HEK293 (cell line): ENCODE measurements at regions not wholly inside any gene's neighbourhood (a gene's known extent, or its start where the extent isn't known, plus 50 kb on each side); places are given as distances from the start of the nearest gene placed in this dataset.

Experiments
- ATF2 ChIP-seq: fragments of 450-650 bp; formaldehyde crosslinking; IDR thresholded peaks from 2 replicates; pipeline ENCODE4 v1.5.1; 2016; ENCODE audit warnings: missing biosample characterization, missing genetic modification characterization, low read depth
- CTCF ChIP-seq: fragments of 450-650 bp; formaldehyde crosslinking; IDR thresholded peaks from 2 replicates; pipeline ENCODE4 v1.5.1; 2016; ENCODE audit warnings: missing biosample characterization, missing genetic modification characterization
- ZBTB1 ChIP-seq: fragments of 450-650 bp; formaldehyde crosslinking; IDR thresholded peaks from 2 replicates; pipeline ENCODE4 v1.5.1; 2016; ENCODE audit warnings: missing biosample characterization, missing genetic modification characterization
- ZNF223 ChIP-seq: fragments of 450-650 bp; formaldehyde crosslinking; IDR thresholded peaks from 2 replicates; pipeline ENCODE4 v1.5.1; 2016; ENCODE audit warnings: missing biosample characterization, missing genetic modification characterization

GRCh38 chr13:80058626-80059025 lies 282.3 kb downstream of the SPRY2 start:
- no peak for TF ChIP-seq ATF2 (tag by site-specific recombination)
- TF ChIP-seq ZBTB1 (tag by site-specific recombination) = no peak
- TF ChIP-seq ZNF223 = no peak
- no peak for TF ChIP-seq CTCF (tag by site-specific recombination)
